NCI-H748 (cell line): ENCODE measurements at regions not wholly inside any gene's neighbourhood (a gene's known extent, or its start where the extent isn't known, plus 50 kb on each side); places are given as distances from the start of the nearest gene placed in this dataset.
"Not testable (repeated sequence)": the region's sequence is repeated elsewhere in the genome, so short reads cannot be mapped to it uniquely, and the experiment has no call there.

Experiments used
- DNase-seq: peaks from one replicate; lab custom pipeline; 2025; ENCODE audit not compliant: unreplicated experiment; lab: John Stamatoyannopoulos, UW

- DNase-seq, result no peak
Observed at GRCh38 chr2:138215958-138216357, 251.7 kb downstream of the HNMT start.

- no peak for DNase-seq
Observed at GRCh38 chr2:138217975-138218374, 253.7 kb downstream of the HNMT start.

GRCh38 chr2:138218397-138218796, 254.1 kb downstream of the HNMT start:
- no peak for DNase-seq

- DNase-seq, result no peak
Observed at GRCh38 chr2:138219961-138220360, 255.7 kb downstream of the HNMT start.

GRCh38 chr2:138221358-138221757, 257.1 kb downstream of the HNMT start:
- no peak for DNase-seq

- no peak for DNase-seq
Observed at GRCh38 chr2:138223319-138223718, 259.0 kb downstream of the HNMT start.

- DNase-seq, result no peak
Observed at GRCh38 chr2:138227195-138227594, 262.9 kb downstream of the HNMT start.

GRCh38 chr2:138228101-138228500, 263.8 kb downstream of the HNMT start:
- DNase-seq, result no peak

GRCh38 chr2:138234265-138234664, 267.3 kb upstream of the SPOPL start:
- DNase-seq, result no peak

- no peak for DNase-seq
Observed at GRCh38 chr2:138235041-138235440, 266.5 kb upstream of the SPOPL start.

- no peak for DNase-seq
Observed at GRCh38 chr2:138236142-138236541, 265.4 kb upstream of the SPOPL start.

- peak; percentile 16 for DNase-seq
Observed at GRCh38 chr2:138237667-138238384, 263.7 kb upstream of the SPOPL start.

- DNase-seq, result no peak
Observed at GRCh38 chr2:138238908-138239307, 262.7 kb upstream of the SPOPL start.

GRCh38 chr2:138239902-138240491, 261.6 kb upstream of the SPOPL start:
- DNase-seq, result no peak

GRCh38 chr2:138243372-138243771, 258.2 kb upstream of the SPOPL start:
- no peak for DNase-seq

- DNase-seq, result no peak
Observed at GRCh38 chr2:138244501-138244925, 257.1 kb upstream of the SPOPL start.

- DNase-seq, result no peak
Observed at GRCh38 chr2:138245310-138245709, 256.3 kb upstream of the SPOPL start.

GRCh38 chr2:138247302-138247701, 254.3 kb upstream of the SPOPL start:
- DNase-seq, result no peak

GRCh38 chr2:138249207-138249606, 252.4 kb upstream of the SPOPL start:
- DNase-seq, result no peak

GRCh38 chr2:138250843-138251320, 250.7 kb upstream of the SPOPL start:
- DNase-seq, result not testable (repeated sequence)

- no peak for DNase-seq
Observed at GRCh38 chr2:138252587-138252986, 249.0 kb upstream of the SPOPL start.

GRCh38 chr2:138255670-138256069, 245.9 kb upstream of the SPOPL start:
- DNase-seq, result no peak
